Lower leg skin (tissue), 3 donors: ENCODE measurements at regions not wholly inside any gene's neighbourhood (a gene's known extent, or its start where the extent isn't known, plus 50 kb on each side); places are given as distances from the start of the nearest gene placed in this dataset.

Experiments
- POLR2A ChIP-seq, 2 donors: fragments of 450-650 bp; IDR thresholded peaks; one replicate each; pipeline ENCODE4 v1.6.1; 2016 to 2017; ENCODE audit warnings: antibody characterized with exemption in 2 of 2, mild to moderate bottlenecking in 1 of 2, moderate library complexity in 1 of 2
- TF ChIP-seq, protein P1 (sequence below), 3 donors: fragments of 450-650 bp; IDR thresholded peaks; one replicate each; pipeline ENCODE4 v1.5.1; 2016; ENCODE audit warnings: antibody characterized with exemption in 3 of 3, mild to moderate bottlenecking in 3 of 3, moderate library complexity in 2 of 3

- TF ChIP-seq POLR2A (IDR thresholded peaks at IDR 0.05), result no peak
- TF ChIP-seq, protein P1, sequence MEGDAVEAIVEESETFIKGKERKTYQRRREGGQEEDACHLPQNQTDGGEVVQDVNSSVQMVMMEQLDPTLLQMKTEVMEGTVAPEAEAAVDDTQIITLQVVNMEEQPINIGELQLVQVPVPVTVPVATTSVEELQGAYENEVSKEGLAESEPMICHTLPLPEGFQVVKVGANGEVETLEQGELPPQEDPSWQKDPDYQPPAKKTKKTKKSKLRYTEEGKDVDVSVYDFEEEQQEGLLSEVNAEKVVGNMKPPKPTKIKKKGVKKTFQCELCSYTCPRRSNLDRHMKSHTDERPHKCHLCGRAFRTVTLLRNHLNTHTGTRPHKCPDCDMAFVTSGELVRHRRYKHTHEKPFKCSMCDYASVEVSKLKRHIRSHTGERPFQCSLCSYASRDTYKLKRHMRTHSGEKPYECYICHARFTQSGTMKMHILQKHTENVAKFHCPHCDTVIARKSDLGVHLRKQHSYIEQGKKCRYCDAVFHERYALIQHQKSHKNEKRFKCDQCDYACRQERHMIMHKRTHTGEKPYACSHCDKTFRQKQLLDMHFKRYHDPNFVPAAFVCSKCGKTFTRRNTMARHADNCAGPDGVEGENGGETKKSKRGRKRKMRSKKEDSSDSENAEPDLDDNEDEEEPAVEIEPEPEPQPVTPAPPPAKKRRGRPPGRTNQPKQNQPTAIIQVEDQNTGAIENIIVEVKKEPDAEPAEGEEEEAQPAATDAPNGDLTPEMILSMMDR (IDR thresholded peaks at IDR 0.05), result no peak
Observed at GRCh38 chr13:111948811-111949210, 118.1 kb upstream of the SOX1 start.
